ENCODE measurements at regions not wholly inside any gene's neighbourhood (a gene's known extent, or its start where the extent isn't known, plus 50 kb on each side); places are given as distances from the start of the nearest gene placed in this dataset.
"Not testable (repeated sequence)": the region's sequence is repeated elsewhere in the genome, so short reads cannot be mapped to it uniquely, and the experiment has no call there.

GRCh38 chr11:97683733-97684132, 1293.9 kb downstream of the JRKL start:
- no peak for DNase-seq (ENCODE audit: low read depth)
- H3K4me3 ChIP-seq (ENCODE audit: low read depth, low read length) = no peak overlapping the region
- no peak for TF ChIP-seq CTCF (IDR thresholded peaks at IDR 0.05; ENCODE audit: control insufficient read depth, extremely low read depth, insufficient read depth)

- no peak overlapping the region for H3K4me3 ChIP-seq (ENCODE audit: low read depth, low read length)
- DNase-seq (ENCODE audit: low read depth) = no peak
- TF ChIP-seq CTCF (IDR thresholded peaks at IDR 0.05; ENCODE audit: control insufficient read depth, extremely low read depth, insufficient read depth) = no peak
These were observed 1295.0 kb downstream of the JRKL start for GRCh38 chr11:97684486-97685439.

DNA sequence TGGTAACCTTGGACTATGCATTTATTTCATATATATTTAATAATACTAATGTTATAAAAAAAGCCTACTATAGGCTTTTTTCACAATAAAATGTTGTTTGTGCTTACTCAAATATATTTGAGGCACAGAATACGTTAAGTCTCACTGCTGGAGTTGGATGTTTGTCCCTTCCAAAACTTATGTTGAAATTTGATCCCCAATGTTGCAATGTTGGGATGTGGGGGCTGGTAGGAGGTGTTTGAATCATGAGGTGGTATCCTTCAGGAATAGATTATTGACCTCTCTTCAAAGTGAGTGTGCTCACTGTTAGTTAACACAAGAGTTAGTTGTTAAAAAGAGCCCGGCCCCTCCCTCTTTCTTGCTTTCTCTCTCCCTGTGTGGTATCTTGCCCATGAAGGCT, 1295.9 kb downstream of the JRKL start:
- no peak overlapping the region for H3K4me3 ChIP-seq (ENCODE audit: low read depth, low read length)
- no peak for DNase-seq (ENCODE audit: low read depth)
- TF ChIP-seq CTCF (IDR thresholded peaks at IDR 0.05; ENCODE audit: control insufficient read depth, extremely low read depth, insufficient read depth) = no peak

GRCh38 chr11:97687111-97687510, 1297.3 kb downstream of the JRKL start:
- no peak overlapping the region for H3K4me3 ChIP-seq (ENCODE audit: low read depth, low read length)
- TF ChIP-seq CTCF (IDR thresholded peaks at IDR 0.05; ENCODE audit: control insufficient read depth, extremely low read depth, insufficient read depth) = no peak
- no peak for DNase-seq (ENCODE audit: low read depth)

DNA sequence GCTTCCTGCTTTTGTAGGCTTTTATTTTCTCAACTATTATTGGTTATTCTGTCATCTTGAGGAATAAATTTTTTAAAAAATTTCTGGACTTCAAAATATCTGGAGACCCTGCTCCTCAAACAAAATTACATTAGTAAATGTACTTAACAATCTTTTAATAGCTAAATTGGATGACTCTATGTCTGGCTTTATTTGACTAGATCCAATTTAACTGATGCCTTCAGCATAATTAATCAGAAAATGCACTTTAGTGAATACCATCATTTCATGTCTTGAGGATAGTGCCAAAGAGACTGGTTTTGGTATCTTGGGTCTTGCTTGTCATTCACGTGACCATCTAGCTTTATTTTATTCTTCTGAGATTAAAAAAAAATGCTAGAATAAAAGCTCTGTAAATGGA, 1301.2 kb downstream of the JRKL start:
- TF ChIP-seq CTCF (IDR thresholded peaks at IDR 0.05; ENCODE audit: control insufficient read depth, extremely low read depth, insufficient read depth) = no peak
- no peak for DNase-seq (ENCODE audit: low read depth)
- H3K4me3 ChIP-seq (ENCODE audit: low read depth, low read length) = no peak overlapping the region

DNA sequence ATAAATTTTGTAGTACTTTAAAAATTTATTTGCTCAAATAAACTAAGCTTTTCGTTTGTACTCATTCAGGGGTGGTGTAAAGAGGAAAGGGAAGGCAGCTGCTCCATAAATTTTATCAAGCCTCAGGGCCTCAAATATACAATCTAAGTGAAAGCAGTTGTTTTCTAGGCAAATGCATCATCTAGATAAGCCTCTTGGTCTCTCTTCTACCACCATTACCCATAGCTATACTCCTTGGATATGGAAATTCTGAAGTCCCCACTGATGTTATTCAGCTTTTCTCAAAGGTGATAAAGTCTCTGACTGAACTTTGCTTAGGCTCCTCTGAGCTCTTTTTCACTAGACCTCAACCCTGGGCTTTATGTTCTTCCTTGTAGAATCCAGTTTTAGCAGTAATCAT, 1313.1 kb downstream of the JRKL start:
- DNase-seq (ENCODE audit: low read depth) = no peak
- no peak for TF ChIP-seq CTCF (IDR thresholded peaks at IDR 0.05; ENCODE audit: control insufficient read depth, extremely low read depth, insufficient read depth)
- no peak overlapping the region for H3K4me3 ChIP-seq (ENCODE audit: low read depth, low read length)

DNA sequence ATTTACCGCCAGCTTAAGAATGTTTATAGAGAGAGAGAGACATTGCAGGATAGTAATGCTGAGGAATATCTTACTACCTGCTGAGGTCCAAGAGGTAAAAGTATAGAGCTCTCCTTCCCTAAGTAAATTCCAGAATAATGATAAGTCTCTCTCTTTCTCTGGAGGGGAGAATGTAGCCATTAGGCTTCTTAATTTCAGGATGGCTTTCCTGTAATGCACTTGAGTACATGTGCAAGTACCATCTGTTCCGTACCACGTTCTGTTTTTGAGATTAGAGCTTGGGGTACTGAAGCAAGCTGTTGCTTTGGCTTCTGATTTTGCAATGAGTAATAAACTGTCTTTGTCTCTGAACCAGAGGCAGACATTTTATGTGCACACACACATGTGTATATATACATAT, 1314.0 kb downstream of the JRKL start:
- TF ChIP-seq CTCF (IDR thresholded peaks at IDR 0.05; ENCODE audit: control insufficient read depth, extremely low read depth, insufficient read depth) = no peak
- no peak overlapping the region for H3K4me3 ChIP-seq (ENCODE audit: low read depth, low read length)
- DNase-seq (ENCODE audit: low read depth) = no peak

DNA sequence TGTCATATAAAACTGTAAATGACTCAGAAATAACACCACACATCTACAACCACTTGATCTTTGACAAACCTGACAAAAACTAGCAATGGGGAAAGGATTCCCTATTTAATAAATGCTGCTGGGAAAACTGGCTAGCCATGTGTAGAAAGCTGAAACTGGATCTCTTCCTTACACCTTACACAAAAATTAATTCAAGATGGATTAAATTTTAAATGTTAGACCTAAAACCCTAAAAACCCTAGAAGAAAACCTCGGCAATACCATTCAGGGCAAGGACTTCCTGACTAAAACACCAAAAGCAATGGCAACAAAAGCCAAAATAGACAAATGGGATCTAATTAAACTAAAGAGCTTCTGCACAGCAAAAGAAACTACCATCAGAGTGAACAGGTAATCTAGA, 1315.3 kb upstream of the CNTN5 start:
- DNase-seq (ENCODE audit: low read depth); H3K4me3 ChIP-seq (ENCODE audit: low read depth, low read length): not testable (repeated sequence)
